GM23338 (cell line): ENCODE measurements at regions not wholly inside any gene's neighbourhood (a gene's known extent, or its start where the extent isn't known, plus 50 kb on each side); places are given as distances from the start of the nearest gene placed in this dataset.

Experiments
- CTCF ChIP-seq, 2 experiments: fragments of 200-600 bp in 1 of 2; sonication (generic) in 1 of 2; conservative IDR thresholded peaks; 2 replicates each; pipeline versions ENCODE4 v1.5.1 to v1.6.1; 2016 to 2017; ENCODE audit warnings: antibody characterized with exemption in 2 of 2, low read depth in 2 of 2, mild to moderate bottlenecking in 2 of 2, moderate library complexity in 1 of 2
- EZH2 ChIP-seq: fragments of 200-600 bp; sonication (generic); IDR thresholded peaks from one replicate; pipeline ENCODE4 v1.8.0; 2017; ENCODE audit warnings: antibody characterized with exemption, mild to moderate bottlenecking, low read depth; ENCODE audit not compliant: unreplicated experiment
- EZH2phosphoT487 ChIP-seq: fragments of 200-600 bp; sonication (generic); IDR thresholded peaks from one replicate; pipeline ENCODE4 v1.8.1; 2018; ENCODE audit warnings: antibody characterized with exemption; ENCODE audit not compliant: unreplicated experiment
- NANOG ChIP-seq: IDR thresholded peaks from 2 replicates; pipeline ENCODE4 v1.6.1; 2016; ENCODE audit warnings: antibody characterized with exemption, borderline replicate concordance
- POLR2AphosphoS5 ChIP-seq: IDR thresholded peaks from 2 replicates; pipeline ENCODE4 v1.6.1; 2016; ENCODE audit warnings: antibody characterized with exemption, low read depth
- STAT1 ChIP-seq: IDR thresholded peaks from one replicate; pipeline ENCODE4 v1.6.1; 2016; ENCODE audit warnings: antibody characterized with exemption; ENCODE audit not compliant: unreplicated experiment
- ZNF331 ChIP-seq: fragments of 250-450 bp; sonication (Bioruptor Pico); IDR thresholded peaks from 2 replicates; pipeline ENCODE4 v1.5.0; 2020; ENCODE audit warnings: low read depth, mild to moderate bottlenecking, moderate library complexity
- TF ChIP-seq, protein P1 (sequence below): fragments of 250-450 bp; sonication (Bioruptor Pico); IDR thresholded peaks from 2 replicates; pipeline ENCODE4 v1.5.0; 2020; ENCODE audit warnings: mild to moderate bottlenecking, moderate library complexity

- TF ChIP-seq, protein P1, sequence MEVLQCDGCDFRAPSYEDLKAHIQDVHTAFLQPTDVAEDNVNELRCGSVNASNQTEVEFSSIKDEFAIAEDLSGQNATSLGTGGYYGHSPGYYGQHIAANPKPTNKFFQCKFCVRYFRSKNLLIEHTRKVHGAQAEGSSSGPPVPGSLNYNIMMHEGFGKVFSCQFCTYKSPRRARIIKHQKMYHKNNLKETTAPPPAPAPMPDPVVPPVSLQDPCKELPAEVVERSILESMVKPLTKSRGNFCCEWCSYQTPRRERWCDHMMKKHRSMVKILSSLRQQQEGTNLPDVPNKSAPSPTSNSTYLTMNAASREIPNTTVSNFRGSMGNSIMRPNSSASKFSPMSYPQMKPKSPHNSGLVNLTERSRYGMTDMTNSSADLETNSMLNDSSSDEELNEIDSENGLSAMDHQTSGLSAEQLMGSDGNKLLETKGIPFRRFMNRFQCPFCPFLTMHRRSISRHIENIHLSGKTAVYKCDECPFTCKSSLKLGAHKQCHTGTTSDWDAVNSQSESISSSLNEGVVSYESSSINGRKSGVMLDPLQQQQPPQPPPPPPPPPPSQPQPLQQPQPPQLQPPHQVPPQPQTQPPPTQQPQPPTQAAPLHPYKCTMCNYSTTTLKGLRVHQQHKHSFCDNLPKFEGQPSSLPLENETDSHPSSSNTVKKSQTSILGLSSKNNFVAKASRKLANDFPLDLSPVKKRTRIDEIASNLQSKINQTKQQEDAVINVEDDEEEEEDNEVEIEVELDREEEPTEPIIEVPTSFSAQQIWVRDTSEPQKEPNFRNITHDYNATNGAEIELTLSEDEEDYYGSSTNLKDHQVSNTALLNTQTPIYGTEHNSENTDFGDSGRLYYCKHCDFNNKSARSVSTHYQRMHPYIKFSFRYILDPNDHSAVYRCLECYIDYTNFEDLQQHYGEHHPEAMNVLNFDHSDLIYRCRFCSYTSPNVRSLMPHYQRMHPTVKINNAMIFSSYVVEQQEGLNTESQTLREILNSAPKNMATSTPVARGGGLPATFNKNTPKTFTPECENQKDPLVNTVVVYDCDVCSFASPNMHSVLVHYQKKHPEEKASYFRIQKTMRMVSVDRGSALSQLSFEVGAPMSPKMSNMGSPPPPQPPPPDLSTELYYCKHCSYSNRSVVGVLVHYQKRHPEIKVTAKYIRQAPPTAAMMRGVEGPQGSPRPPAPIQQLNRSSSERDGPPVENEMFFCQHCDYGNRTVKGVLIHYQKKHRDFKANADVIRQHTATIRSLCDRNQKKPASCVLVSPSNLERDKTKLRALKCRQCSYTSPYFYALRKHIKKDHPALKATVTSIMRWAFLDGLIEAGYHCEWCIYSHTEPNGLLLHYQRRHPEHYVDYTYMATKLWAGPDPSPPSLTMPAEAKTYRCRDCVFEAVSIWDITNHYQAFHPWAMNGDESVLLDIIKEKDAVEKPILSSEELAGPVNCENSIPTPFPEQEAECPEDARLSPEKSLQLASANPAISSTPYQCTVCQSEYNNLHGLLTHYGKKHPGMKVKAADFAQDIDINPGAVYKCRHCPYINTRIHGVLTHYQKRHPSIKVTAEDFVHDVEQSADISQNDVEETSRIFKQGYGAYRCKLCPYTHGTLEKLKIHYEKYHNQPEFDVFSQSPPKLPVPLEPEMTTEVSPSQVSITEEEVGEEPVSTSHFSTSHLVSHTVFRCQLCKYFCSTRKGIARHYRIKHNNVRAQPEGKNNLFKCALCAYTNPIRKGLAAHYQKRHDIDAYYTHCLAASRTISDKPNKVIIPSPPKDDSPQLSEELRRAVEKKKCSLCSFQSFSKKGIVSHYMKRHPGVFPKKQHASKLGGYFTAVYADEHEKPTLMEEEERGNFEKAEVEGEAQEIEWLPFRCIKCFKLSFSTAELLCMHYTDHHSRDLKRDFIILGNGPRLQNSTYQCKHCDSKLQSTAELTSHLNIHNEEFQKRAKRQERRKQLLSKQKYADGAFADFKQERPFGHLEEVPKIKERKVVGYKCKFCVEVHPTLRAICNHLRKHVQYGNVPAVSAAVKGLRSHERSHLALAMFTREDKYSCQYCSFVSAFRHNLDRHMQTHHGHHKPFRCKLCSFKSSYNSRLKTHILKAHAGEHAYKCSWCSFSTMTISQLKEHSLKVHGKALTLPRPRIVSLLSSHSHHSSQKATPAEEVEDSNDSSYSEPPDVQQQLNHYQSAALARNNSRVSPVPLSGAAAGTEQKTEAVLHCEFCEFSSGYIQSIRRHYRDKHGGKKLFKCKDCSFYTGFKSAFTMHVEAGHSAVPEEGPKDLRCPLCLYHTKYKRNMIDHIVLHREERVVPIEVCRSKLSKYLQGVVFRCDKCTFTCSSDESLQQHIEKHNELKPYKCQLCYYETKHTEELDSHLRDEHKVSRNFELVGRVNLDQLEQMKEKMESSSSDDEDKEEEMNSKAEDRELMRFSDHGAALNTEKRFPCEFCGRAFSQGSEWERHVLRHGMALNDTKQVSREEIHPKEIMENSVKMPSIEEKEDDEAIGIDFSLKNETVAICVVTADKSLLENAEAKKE (CRISPR knock-in tag): no peak
- TF ChIP-seq STAT1 (no peak), ZNF331 (CRISPR knock-in tag) (no peak), CTCF (conservative IDR thresholded peaks at IDR 0.05; ENCODE audit: low read depth in 2 of 2) (no peak), EZH2 (no peak), NANOG (no peak), POLR2AphosphoS5 (no peak), EZH2phosphoT487 (no peak)
Measured at GRCh38 chr2:46831051-46831868, 84.3 kb downstream of the MCFD2 start (continued).
